NCI-H2196 (cell line): ENCODE measurements at regions not wholly inside any gene's neighbourhood (a gene's known extent, or its start where the extent isn't known, plus 50 kb on each side); places are given as distances from the start of the nearest gene placed in this dataset.

Experiments used
- DNase-seq: peaks from one replicate; lab custom pipeline; 2025; ENCODE audit not compliant: unreplicated experiment; lab: John Stamatoyannopoulos, UW

DNA sequence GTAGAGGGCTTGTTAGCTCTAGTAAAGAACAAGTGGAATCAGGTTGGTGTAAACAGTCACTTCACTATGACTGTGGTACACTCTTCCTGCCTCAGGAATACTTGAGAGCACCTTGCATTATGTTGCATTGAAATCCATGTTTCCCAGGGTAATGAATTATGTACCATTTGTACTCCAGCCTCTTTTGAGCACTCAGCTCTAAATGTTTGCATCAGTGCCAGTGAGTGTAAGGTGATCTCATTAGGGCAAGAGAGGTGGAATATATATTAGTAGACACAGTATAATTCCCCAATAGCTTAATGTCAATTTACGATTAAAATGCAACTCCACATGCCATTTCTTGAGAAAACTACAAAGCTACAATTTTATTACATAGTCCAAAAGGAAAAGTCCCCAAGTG lies 319.6 kb upstream of the POU3F2 start:
- no peak for DNase-seq

DNA sequence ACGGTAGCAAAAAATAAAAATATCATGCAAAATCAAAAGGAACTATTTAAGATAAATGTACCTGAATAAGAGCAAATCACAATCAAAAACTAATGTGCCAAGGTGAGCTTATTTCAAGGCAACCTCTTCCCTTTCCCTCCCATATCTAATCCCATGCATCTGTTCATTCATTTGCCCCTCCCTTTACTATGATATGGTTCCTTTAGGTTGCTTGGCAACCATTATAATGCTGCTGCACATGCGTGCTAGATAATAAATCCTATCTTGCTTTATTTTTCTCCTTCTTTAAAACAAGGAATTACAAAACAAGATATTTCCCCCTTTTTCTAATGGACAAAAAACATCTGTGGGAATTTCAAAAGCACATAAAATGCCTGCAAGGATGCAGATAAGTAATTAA lies 318.2 kb upstream of the POU3F2 start:
- DNase-seq, result no peak

DNA sequence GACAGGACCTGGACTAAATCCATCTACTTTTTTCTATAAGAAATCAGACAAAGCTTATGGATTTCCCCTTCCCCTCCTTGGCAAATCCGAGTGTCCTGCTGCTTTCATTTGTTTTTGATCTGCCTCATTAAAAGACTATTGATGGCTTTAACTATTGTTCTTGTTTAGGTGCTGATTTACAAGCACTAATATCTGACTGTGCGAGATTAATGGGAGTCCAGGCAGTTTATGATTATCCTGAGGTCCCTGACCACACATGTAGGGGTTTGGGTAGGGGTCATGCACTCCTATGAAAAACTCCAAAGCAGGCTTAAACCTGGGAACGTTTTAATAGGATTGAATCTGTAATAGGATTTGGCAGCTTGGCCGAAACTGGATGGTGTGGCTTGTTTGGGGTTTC lies 317.5 kb upstream of the POU3F2 start:
- DNase-seq, result no peak

DNA sequence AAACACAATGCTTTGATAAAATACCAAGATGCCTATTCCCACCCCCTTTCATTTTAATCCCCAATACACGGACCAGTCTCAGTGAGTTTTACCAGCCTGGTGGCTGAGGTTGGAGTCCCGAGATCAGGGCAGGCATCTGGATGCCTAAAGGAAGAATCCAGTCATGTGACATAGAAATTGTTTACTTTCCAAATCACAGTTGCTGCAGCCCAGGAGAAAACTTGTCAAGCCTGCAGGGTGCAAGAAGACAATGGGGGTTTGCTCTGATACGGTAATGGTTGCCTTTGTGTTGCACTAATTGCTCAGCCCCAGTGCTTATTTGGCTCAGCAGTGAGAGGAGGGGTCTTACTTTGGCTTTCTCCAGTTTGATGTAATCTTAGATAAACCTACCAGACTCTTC lies 308.5 kb upstream of the POU3F2 start:
- DNase-seq, result no peak

DNA sequence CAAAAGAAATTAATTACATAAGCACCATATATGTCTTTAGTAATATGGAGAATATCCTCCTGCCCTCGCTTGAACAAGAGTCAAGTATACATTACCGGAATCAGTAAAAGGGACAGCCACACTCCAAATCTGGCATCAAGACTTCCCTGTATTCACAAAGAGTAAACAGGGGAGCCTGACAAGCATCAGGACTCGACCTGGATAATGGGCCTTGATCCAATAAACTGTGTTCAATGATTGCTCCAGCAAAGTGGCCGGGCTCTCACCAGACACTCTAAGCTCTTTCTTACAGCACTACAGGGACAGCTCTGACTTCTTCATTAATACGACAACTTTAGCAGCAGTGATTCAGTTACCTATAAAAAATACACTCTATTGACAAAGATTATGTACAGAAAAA lies 307.9 kb upstream of the POU3F2 start:
- DNase-seq, result no peak

DNA sequence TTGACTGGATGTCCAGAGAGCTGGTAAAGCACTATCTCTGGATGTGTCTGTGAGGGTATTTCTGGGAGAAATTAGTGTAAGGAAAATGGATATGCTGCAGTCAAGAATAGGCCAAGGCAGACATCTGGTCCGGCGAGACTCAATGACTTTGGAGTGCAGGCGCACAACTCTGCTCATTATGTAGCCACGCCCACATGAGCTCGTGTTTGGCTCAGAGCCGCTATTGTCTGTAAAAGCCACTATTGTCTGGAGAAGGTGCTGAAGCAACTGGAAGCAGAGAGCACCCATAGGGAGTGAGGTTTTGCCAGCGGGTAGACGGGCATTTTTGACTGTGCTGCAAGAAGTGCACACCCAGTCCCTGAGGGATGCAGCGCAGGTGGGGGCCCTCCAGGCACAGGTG lies 305.0 kb upstream of the POU3F2 start:
- DNase-seq, result no peak

DNA sequence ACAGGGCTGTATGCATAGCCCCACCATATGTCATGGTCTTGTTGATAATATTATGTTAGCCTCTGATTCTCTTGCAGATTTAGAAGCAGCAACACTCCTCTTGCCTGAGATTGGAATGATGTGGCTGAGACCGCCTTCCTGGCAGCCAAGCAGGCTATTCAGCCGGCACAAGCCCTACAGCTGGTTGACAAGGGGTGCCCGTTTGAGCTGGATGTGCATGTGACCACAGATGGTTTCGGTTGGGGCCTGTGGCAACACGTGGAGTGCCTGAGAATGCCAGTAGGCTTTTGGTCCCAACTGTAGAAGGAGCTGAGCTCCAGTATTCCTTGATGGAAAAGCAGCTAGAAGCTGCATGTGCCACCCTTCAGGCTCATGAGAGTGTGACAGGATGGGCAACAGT lies 303.6 kb upstream of the POU3F2 start:
- no peak for DNase-seq

DNA sequence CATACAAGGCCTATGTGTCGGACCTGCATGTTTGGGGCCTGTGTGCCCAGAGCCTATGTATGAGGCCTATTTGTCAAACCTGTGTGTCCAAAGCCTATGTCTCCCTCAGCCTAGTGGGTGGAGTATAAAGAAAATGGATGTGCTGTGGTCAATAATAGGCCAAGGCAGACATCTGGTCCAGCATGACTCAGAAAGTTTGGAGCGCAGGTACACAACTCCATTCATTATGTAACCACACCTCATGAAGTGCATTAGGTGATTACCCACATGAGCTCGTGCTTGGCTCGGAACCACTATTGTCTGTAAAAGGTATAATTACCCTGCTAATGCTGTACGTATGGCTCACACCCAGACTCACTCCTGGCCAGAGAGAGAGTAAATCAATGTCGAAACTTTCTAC lies 302.4 kb upstream of the POU3F2 start:
- no peak for DNase-seq

DNA sequence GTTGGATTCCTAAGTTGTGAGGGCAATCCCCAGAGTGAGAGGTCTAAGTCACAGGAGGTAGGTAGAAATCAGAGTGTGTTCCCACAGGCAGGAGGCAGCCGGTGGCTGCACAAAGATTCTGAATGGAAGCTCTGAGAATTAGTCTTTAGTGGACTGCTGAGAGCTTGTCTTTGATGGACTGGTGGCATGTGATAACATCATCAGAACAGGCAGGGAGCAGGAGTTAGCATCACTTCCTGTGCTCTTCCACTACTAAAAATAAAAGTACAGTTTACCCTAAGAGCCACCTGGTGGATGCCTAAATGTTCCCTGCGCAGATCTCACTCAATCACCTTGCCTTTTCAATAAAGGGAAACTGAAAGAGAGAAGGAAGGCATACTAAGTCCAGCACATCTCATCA lies 294.6 kb upstream of the POU3F2 start:
- DNase-seq, result no peak

DNA sequence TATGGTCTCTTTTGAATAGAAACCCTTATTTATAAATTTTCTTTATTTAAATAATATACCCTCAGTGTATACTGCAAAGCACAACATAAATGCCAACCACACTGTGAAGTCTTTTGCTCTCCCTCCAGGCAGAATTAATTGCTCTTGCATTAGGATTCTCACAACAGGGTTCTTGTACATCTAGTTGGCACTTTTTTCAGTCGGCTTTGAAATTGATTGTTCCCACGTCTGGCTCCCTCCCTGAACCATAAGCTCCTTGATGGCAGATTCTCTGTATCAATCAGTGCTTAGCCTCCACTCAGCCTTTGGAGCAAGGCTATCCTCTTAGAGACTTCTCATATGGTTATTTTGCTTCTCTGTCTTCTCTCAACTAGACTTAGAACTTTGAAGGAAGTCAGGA lies 288.0 kb upstream of the POU3F2 start:
- no peak for DNase-seq

DNA sequence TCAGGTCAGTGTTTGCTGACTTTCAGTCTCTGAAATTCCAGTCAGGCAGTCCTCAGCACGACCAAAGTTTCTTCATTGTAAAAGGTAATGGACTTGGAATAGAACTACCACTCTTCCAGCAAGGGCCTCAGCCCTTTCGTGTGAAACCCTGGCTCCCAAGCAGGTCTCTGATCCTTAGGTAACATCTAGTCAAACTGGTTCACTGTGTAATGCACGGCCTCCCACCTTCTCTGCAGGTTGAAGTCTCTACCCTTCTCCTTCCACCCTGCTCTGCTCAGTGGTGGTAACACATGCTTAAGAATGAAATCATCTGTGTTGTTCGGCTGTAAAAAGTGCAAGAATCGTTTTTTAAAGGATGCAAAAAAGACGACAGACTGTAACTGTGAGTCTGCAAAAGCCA lies 287.2 kb upstream of the POU3F2 start:
- DNase-seq, result no peak

DNA sequence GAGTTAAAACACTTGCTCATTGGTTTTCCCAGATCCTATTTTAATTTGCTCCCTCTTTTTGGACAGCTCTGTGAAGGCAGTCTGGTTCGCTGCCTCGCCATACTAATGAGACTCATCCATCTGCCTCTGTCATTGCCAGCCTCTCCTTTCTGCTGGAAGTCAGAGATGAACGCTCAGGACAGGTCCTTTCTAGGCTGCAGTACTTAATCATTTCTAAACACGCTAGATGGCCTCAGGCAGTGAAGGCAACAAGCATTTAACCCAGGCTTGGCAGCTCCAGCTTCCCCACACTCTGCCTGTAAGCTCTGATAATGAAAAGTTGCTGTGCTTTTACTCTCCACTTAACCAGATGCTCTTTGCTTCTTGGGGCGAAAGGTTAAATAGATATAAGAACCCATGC lies 286.7 kb upstream of the POU3F2 start:
- no peak for DNase-seq

DNA sequence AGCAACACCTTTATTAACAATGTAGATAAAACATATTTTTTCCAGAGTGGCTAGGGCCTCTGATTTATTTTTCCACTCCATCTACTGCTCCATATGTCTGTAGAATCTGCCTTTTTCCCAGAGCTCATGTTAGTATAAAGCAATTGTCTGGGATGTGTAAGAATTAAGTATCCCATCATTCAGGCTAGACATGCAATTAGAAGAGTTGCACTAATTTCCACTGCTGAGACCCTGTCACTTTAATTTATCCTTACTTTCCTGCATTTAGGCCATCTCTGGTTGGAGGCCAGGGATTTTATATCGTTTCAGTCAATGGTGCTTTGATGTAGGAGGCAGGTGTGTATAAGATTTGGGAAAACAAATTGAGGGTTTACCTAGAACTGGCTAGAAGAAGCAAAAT lies 286.1 kb upstream of the POU3F2 start:
- DNase-seq, result no peak

DNA sequence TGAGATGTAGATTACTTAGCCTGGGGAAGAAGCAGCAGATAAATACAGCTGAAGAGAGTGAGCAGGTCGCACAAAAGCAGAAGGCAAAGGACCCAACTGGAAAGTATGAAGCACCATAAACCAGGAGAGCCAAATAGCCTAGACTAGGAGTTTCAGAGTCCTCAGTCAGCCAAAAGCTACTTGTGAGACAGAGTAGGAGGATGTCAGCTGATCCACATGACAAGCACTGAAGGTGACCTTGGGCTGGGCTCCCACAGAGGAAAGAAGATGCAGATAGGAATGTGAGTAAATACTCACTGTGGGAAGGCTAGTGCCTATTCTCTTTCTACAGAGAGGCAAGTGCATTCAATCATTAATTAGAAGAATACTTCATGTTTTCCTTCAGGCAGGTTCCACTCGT lies 274.0 kb upstream of the POU3F2 start:
- no peak for DNase-seq

DNA sequence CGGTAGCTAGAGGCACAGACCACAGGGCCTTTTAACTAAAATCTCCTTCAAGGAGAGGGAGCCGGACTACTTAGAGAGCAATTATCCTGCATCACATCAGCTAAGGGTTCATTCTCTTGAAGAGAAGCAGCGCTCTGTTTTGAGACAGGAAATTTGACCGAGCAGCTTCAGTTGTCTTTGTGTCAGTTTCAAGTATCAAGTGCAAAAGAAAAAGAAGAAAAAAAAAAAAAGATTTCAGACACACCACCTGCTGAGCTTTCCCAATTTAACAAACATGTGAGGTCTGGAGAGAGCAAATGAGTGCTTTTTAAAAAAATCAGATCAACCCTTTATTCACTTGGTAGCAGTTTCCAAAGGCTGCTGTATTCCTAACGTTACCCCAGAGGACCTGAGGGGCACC lies 273.5 kb upstream of the POU3F2 start:
- DNase-seq, result no peak

DNA sequence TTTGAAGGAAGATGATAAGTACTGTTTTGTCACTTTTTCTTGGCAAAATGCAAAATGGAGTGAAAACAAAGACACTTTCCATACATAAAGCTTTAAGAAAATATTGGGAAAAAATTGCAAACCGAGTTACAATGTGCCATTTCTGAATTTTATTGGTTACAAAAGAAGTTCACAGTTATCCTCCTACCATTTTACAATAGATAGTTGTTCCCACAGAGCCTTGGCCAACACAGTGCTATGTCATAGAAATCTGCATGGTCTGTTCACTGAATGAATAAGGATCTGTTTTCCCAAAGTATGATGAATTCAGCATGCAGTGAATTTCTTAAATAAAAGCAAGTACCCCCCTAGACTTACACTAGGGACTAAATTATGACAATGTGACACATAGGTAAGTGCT lies 268.2 kb upstream of the POU3F2 start:
- no peak for DNase-seq

DNA sequence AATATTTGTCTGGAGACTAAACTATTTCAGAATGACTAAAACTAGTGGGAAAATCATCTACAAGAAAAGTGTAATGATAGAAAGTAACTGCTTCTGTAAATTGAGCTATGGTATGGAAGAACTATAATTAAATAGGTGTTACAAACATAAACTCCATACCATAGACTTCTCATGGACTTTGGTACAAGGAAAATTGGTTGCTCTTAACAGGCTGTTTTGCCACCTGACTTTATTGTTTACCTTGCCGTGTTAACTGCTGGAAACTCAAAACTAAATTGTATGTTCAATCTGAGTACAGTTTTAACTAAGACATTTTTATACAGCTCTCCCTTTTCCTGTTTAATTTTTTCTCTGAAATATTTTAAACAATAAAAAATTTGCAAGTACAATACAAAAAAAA lies 261.8 kb upstream of the POU3F2 start:
- DNase-seq, result no peak

DNA sequence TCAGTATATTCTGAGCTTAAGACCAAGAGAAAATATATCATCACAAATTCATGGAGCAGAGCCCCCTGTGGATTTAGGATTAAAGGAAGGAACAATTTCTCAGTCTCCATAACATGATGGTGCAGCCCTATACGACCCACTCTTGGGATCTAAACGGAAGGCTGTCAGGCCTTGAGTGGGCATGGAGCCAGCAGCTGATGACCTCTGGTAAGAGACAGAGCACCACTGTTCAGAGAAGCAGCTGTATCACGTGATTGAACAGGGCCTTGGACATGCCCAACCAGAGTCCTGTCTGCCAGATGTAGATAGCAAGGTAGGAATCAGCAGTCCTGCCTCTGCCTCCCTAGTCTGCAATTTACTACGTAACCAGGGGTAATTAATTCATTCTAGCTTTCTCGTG lies 259.4 kb upstream of the POU3F2 start:
- no peak for DNase-seq

DNA sequence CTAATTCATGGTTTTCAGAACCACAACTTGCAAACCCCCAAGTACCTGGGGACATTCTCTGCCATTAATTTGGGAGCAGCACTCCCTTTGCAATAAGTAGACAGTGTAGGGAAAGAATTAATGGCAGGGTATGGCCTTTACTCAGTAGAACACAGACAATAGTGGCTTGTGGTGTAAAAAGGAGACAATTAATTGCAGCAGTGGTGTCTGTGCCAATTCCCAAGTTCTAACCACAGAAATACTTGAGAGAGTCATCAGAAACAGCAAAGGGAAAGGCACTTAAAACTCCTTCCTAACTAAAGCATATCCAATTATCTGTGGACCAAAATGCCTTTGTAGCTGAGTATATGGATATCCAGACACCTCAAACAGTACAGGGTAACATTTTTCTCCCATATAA lies 257.6 kb upstream of the POU3F2 start:
- DNase-seq, result no peak

DNA sequence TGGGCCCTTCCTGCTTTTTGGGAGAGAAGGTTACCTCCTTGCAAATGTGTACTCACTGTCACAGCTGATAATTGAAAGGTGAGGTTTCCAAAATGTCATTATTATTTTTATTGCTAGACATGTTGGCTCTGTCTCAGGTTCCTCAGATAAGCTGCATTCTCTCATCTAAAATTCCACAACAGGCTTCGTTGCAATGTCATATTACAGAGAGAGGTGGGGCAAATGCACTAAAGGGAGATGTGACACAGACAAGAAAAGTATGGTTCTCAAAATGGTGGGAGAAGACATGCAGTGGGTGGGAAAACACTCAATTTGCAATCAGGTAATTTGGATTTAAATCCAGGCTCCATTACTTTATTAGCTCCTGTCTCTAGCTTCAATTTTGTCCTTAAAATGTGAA lies 256.4 kb upstream of the POU3F2 start:
- DNase-seq, result no peak

DNA sequence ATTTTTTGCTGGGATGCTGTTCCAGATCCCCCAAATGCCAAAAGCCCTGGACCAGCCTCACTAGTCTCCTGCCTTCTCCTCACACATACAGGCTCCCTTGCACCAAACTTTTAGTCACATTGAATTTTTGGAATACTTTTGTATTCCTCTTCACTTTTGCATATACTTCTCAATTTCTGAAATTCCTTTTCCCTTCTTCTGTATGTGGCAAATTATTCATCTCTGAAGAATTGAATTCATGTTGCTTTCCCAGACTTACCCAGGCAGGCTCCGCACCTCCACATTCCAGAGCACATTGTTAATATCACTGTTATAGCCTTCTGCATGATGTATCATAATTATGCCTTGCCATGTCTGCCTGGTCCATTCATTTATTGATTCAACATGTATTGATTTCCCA lies 255.3 kb upstream of the POU3F2 start:
- DNase-seq, result no peak

DNA sequence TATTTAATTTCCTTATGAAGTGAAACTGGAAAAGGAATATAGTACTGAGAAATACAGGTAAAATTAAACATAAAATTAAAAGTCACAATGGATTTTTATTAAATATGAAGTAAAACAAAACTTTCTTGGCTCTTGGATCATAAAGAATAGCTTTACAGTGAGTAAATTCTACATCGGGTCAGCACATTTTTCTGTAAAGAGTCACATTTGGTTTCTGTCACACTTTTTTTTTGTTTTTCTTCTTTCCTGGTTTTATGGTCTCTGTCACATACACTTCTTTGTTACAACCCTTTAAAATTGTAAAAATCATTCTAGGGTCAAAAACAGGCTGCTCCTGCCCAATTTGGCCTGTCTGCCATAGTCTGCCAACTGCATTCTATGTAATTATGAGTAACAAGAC lies 254.4 kb upstream of the POU3F2 start:
- no peak for DNase-seq

DNA sequence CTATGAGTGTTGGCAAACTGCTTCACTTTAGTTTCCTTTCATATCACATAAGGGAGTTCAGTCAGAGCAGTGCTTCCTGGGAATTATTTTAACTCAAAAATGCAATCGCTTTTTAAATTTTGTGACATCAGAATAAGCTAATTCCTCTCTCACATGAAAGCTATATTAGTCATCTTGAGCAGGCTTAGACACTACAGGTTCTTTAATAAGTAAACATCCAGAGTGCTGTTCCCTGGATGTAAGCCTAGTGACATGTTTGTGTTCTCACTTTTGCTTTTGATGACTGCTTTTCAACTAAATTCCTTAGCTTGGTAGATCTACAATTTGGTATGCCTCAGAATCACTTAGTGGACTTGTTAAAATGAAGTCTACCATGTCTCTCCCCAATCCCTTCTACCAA lies 252.7 kb upstream of the POU3F2 start:
- no peak for DNase-seq

DNA sequence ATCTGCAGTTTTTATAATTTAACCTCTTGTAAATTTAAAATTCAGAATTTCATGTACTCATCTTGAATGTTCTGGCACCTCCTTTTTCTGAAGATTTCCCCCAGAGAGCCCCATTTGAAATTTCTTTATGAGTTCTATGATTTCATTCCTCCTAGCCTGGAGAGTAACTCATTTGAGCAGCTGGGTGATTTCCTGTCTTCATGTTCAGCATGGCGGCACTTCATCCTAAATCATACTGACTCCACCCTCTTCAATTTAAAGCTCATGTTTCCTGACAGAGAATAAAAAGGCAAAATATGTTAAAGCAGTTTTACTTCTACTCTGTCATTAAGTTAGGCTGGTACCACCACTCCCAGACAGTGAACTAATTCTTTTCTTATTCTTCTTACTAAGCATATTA lies 250.9 kb upstream of the POU3F2 start:
- no peak for DNase-seq
